ENCODE measurements at regions not wholly inside any gene's neighbourhood (a gene's known extent, or its start where the extent isn't known, plus 50 kb on each side); places are given as distances from the start of the nearest gene placed in this dataset.
A peak's percentile ranks its signal among the peaks of the same experiment; 100 is the strongest.
"Not testable (repeated sequence)": the region's sequence is repeated elsewhere in the genome, so short reads cannot be mapped to it uniquely, and the experiment has no call there.

DNA sequence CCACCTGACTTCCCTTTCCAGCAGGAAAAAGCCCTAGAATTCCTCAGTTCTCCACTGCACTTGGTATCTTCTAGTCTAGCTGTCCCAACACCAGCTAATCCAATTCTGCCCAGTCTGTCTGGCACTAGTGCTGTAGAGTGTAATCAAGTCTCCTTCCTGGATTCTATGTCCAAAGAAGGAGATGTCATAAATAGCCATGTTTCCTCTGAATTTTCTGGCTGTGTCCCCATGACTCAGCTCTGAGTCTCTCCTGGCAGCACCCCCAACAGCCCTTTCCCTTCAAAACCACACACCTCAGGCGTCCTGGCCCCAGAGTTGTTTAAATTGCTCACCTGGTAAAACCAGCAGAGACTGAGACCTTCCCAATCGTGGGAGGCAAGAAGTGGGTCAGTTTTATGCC lies 197.2 kb downstream of the GRXCR1 start:
- no peak for DNase-seq (ENCODE audit: low read depth in 3 of 3)

DNA sequence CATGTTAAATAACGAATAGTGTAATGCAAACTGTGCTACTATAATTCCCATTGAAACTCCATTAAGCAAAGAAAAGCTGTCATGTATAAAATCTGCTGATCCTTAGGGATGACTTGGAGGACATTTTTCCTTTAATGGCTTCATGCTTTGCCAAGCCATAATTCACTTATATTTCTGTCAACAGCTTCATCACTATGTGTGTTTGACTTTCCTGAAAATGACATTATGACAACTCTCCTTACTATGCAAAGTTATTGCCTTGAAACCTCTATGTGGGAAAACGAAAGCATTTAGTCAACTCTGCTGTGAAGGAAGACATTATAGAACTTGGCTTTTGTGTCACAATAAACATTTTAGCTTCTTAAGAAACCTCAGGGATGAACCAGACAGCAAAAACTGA lies 210.5 kb downstream of the GRXCR1 start:
- DNase-seq (ENCODE audit: low read depth in 3 of 3) = no peak

DNA sequence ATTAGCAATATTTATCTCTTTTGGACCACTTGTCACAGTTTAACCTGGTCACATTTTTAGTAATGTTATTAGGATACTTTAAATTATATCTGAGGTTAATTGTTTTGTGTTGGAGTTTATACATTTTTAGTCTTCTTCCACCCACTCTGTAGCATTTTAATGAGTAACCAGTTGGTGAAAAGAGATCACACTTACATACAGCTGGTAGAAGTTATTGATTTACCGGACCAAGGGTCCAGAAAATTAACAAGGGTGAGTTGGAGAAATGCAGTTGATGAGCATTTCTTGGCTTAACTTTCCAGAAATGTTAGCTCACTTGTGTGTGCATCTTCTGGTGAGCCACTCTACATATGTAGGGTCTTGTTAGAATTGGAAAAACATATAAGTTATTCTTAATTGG lies 219.6 kb downstream of the GRXCR1 start:
- DNase-seq (ENCODE audit: low read depth in 3 of 3) = no peak

DNA sequence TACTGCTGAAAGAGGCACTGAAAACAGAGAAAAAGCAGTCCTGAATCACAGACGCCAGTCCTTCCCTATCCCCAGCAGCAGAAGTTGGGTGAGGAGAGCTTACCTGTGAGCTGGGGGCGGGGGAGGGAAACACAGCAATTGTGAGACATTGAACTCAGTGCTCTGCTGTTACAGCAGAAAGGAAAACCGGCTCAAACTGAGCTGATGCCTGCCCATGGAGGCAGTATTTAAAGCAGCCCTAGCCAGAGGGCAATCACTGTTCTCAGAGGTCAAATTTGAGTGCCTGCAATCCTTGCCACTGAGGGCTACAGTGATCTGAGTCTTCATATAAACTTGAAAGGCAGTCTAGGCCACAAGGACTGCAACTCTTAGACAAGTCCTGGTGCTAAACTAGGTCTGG lies 220.7 kb downstream of the GRXCR1 start:
- no peak for DNase-seq (ENCODE audit: low read depth in 3 of 3)

DNA sequence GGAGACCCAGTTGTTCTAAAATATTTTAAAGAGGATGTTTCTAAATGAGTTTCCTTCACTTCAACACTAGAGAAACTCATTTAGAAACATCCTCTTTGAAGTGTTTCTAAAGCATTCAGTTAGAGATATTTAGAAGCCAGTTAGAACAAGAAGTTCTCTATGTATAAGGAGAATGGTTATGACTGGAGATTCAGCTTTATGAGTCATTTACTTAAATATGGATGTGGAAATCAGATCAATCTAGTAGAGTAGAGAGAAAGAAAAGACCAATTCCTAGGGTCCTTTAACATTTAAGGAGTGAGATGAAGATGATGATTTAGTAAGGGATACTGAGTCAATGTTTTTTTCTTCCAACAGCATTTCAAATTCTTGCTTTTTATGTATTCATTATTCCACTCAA lies 234.1 kb downstream of the GRXCR1 start:
- DNase-seq (ENCODE audit: low read depth in 3 of 3) = no peak

DNA sequence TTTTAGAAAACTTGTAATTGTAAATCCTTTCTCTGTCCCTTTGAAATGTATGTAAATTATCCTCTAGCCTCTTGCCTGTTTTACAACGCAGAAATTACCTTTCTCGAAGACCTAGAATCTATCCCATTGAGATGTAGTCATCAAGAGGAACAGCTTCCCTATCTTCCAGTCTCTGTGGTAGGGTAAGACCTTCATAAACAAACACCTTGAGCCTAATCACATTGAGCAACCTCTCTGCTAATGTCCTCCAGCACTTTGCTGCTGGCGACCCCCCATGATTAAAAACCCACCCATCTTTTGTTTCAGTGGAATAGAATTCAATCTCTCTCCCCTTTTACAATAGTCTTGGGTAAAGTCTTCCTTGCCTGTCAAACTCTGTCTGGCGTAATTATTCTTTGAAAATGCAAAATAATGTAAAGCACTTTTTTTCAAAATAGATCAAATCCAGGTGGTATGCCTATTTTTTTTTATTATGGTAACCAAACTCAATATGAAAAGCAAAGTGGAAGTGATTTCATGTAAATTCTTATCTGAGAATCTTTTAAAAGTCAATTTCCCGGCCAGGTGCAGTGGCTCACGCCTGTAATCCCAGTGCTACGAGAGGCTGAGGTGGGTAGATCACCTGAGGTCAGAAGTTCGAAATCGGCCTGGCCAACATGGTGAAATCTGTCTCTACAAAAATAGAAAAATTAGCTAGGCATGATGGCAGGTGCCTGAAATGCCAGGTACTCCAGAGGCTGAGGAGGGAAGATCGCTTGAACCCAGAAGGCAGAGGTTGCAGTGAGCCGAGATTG lies 237.9 kb downstream of the GRXCR1 start:
- DNase-seq (ENCODE audit: low read depth in 3 of 3) = no peak

DNA sequence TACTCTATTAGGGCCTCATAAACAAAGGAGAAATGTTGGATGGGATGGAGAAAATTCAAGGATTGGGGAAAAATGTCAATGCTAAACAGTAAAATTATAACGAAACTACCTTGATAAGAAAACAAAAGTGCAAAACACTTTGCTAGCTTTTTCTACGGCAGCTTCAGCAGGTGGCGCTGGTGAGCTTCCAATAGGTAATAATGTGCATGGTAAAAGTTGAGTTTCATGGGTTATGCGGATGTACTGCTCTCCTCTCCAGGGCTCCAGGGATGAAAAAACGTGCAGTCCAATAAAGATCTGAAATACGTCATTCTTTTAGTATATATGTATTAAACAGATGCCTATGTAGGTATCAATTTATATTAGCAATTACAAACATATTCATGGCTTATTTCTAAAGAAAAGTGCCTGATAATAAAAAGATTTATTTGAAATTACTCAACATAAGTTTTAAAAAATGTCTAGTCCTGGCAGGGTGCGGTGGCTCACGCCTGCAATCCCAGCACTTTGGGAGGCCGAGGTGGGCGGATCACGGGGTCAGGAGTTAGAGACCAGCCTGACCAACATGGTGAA lies 239.6 kb downstream of the GRXCR1 start:
- DNase-seq (ENCODE audit: low read depth in 3 of 3) = peak in 1 of 3 experiments; percentile 2

DNA sequence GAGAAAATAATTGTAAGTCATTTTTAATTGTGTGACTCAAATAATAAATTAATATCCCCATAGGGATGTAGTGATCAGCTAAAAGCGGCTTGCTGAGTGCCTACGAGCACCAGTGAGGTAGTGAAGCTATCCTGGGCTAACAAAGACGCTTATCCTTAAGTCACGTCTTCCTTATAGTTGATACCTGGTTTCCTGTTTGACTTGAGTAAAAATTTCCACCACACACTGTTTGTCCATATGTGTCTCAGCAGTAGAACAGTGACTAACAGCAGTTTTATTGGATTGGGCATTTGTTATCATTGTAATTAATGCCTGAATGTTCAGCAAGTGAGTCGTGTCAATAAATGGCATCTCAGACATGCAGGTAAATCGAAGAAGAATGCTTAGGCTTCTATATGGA lies 241.1 kb downstream of the GRXCR1 start:
- DNase-seq (ENCODE audit: low read depth in 3 of 3) = no peak

DNA sequence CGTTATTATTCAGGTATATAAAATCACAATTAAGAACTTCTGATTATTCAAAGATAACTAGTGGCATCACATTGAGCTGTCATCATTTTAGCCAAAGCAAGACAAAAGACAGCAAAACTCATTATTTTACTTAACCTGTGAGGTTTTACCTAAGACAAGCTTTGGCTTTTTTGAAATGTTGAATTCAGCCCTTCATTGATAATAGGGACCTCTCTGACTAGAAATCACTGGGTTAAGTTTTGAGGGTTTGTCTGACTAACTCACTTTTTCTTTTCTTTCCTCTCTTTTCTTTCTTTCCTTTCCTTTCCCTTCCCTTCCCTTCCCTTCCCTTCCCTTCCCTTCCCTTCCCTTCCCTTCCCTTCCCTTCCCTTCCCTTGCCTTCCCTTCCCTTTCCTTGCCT lies 244.2 kb downstream of the GRXCR1 start:
- no peak for DNase-seq (ENCODE audit: low read depth in 3 of 3)

DNA sequence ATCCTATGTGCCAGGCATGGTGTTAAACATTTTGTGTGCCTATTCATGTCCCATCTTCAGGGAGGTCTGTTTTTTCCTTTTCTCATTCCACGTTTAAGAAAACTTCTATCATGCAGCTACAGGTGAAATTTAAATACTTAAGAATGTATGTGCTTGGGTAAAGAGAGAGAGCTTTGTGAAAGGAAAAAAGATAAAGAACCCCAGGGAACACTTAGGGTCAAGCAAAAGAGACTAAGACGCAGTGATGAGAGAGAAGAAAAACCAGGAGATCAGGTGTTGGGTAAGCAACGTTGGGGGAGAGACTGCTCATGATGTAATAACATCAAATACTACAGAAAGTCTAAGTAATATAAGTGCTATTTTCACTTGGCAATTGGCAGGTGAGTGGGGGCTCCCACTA lies 253.7 kb downstream of the GRXCR1 start:
- no peak for DNase-seq (ENCODE audit: low read depth in 3 of 3)

DNA sequence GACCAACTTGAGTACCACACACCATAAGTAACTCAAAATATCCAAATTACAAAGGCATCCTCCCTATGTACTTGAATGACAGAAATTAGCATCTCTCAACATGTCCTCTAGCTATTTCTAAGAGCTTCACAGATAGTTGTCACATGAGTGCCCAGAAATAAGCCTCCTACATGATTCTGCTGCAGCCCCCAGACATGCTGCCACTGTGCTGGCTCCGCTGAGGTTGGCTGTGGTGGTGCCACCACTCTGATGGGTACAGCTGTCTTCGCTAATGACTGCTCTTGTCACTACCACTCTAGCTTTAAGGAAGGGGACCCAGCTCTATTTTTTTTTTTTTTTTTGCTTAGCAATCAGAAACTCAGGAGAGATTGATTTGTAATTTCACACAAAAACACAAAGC lies 256.0 kb downstream of the GRXCR1 start:
- no peak for DNase-seq (ENCODE audit: low read depth in 3 of 3)

DNA sequence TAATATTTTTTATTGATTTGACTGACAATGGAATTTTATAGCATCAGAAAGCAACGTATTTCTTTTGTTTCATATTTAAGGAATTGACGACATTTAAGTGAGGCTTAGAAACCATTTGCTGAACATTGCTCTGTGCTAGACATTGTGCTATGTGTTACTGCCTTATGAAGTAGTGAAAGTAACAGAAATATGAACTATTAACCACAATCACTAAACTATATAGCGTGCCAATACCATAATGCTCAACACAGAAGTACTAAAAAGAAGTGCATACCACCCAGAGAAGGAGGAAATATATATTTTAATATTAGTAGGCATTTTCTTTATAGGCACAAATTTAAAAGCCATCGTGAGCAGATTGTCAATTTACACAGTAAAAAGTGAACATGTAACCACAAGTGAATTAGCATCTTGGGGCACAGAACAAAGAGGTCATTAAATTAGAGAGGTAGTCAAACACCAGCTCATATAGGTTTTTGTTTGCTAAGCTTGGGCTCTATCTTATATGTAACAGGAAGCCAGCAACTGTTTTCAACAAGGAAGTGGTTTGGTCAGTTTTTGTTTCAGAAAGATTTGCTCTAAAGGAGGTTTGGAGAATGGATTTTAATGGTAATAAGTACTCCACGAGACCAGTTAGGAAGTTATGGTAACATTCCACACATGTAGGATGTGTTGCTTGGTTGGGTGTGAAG lies 270.7 kb downstream of the GRXCR1 start:
- no peak for DNase-seq (ENCODE audit: low read depth in 3 of 3)

DNA sequence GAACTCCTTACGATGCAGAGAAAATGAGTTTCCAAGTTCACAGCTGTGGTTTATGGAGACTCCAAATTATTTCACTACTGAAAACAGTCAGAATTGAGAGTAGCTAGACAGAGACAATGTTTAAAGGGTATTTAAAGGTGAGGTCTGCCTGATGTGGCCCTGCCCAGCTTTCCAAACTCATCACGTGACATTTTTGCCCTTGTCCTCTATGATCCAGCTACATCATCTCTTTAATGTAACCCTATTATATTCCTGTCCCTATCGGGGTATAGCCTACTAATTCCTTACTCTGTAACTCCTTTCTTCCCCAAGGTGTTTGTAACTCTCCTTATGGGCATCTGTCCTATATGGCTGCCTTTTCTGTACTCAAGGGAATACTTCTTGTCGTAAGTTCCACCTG lies 297.2 kb downstream of the GRXCR1 start:
- no peak for DNase-seq (ENCODE audit: low read depth in 3 of 3)

DNA sequence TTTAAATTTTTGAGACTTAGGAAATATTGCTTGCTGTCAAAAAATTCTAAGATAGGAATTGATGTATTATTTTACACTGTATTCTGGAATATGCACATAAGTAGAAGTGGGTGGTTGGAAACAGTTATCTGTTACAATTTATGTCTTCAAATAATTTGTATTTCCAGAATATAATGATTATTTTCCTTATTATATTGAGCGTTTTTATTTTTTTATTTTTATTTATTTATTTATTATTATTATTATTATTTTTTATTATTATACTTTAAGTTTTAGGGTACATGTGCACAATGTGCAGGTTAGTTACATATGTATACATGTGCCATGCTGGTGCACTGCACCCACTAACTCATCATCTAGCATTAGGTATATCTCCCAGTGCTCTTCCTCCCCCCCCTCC lies 320.1 kb downstream of the GRXCR1 start:
- DNase-seq (ENCODE audit: low read depth in 3 of 3) = not testable (repeated sequence)

DNA sequence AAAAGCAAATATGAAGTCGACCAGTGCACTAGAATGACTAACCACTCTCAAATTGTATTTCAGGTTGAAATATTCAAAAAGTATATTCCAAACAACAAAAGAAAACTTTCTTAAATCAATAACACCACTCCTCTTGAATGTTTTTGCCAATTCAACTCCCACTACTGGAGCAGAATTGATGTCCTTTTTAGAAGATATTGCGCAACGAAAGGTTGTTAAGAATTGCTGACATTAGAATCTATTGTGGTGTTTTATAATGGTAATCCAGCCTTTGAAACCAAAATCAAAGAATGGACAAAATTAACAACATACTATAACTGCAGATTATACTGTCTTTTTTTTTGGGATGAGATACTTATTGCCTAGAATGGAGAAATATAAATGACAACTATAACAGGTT lies 331.3 kb downstream of the GRXCR1 start:
- no peak for DNase-seq (ENCODE audit: low read depth in 3 of 3)

DNA sequence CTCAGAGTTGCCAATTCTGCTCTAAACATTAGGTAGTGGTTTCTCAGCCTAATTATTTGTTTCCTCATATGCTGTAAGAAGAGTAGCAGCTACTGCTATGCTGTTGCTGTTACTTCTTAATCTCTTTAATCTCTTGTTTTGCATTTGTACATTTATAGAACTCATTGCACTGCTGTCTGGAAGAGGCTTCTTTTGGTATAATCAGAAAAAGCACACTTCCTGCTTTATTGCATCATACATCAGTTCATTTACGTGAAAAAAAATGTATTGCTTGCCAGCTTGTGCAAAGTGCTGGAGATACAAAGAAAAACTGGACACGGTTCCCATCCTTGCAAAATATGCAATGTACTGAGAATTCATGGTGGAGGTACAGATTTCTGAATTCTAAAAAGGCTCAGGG lies 332.0 kb downstream of the GRXCR1 start:
- no peak for DNase-seq (ENCODE audit: low read depth in 3 of 3)

DNA sequence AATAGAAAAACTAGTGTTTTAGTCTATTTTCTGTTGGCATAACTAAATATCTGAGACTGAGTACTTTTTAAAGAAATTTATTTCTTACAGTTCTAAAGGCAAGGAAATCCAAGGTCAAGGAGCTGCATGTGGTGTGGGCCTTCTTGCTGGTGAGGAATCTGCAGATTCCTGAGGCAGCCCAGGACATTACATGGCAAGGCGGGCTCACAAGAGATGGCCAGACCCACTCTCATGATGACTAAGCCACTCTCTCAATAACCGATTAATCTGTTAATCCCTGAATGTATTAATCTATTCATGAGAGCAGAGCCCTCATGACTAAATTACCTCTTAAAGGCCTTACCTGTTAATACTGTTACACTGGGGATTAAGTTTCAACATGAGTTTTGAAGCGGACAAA lies 340.8 kb downstream of the GRXCR1 start:
- no peak for DNase-seq (ENCODE audit: low read depth in 3 of 3)

DNA sequence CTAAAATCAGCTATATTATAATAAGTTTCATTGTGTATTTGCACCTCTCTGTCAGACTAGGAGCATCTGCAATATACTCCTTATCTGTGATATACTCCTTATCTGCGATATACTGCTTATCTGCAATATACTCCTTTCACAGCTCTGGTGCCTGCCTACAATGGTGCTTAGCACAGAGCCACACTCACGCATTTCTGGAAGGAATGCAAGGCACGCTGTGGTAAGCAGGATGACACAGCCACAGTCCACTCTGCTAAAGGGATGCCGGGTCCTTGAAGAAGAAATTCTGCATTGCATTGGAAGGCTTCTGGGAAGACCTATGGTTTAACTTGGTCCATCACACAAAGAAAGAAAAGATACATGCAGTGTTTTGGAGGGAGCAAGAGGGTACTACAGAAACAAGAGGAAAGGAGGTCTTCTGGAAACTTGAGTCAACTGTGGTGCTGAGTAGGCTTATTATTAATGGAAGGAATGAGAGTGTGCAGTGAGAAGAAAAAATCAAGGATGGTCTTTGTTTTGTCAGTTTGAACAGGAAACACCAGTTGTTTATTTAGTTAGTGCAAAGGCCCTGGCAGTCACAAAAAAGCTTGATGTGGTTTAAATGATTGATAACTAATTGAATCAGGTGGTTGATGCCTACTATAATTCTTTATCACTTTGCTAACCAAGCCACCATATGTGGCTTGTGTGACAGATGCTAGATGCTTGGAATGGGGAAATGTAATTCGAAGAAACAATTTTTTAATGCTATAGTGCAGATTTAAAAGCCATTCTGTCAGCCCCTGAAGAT lies 342.3 kb downstream of the GRXCR1 start:
- no peak for DNase-seq (ENCODE audit: low read depth in 3 of 3)

DNA sequence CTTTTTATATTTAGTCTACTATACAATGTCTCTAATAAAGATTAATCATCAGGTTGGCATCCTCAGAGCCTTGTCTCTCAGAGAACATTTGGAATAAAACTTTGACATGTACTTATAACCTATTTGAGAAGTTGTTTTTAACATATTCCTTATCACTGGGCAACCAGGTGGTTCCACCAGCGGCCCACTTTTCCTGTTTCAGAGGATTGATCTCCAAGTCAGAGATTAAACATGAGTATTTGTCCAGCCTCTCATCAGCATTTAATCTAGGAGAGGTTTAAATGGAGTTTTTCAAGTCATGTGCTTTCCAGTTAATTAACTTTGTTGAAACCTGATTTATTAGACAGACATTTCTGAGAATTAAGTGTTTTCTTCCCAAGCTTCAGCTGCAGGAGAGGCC lies 345.5 kb downstream of the GRXCR1 start:
- DNase-seq (ENCODE audit: low read depth in 3 of 3) = no peak

DNA sequence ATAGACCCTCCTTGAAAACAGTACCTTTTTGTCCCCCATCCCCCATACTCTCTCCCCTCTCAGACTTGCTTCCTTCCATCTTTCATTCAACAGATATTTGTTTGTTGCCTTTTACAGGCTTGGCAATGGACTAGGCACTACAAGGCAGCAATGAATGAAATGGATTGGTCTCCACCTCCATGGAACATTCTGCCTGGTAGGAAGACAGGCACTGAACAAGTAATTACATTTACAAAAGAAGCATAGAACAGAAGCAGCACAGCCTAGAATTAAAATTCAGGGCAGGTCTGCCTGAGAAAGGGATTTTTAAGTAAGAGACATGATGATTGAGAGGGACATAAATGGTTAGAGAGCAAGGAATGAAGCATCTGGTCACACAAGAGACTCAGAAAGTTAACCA lies 346.1 kb downstream of the GRXCR1 start:
- no peak for DNase-seq (ENCODE audit: low read depth in 3 of 3)

DNA sequence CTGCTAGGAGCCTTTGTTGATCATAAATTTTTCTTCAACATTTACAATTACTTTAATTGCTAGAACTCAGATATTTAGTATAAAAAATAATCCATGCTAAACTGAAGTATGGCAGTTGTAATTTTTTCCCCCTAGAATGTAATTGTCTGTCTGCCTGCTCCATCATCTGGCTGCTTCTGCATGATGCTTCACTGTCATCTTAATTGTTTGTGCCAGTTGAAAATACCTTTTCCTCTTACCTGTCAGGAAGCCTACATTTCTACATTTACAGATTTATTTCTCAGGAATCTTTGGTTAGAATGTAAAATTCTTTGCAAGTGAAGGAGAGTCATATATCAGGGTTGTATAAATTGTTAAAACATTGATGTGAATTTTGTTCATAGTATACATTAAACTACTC lies 348.6 kb downstream of the GRXCR1 start:
- DNase-seq (ENCODE audit: low read depth in 3 of 3) = no peak

DNA sequence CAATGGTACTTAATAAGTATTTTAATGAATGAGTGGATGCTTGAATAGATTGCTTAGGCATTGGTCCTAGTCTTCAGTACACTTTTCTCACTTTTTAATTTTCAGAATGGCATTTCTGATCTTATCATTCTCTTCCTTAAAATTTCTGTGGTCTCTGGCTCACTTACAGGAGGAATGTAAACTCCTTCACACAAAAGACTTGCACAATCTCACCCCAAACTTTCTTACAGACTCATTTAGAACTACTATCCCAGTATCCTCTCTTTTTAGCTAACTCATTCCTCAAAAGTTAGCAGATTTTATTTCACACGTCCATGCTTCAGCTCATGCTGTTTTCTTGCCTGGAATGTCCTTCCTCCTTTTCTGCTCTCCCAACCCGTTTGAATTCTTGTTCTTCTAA lies 350.1 kb downstream of the GRXCR1 start:
- DNase-seq (ENCODE audit: low read depth in 3 of 3) = no peak

Data from stimulated activated CD4-positive, alpha-beta T cell treated with anti-CD3 and anti-CD28 coated beads, TNF-alpha, amount 100 ng/mL, for 4 hours (primary cell).